ENCODE measurements at regions not wholly inside any gene's neighbourhood (a gene's known extent, or its start where the extent isn't known, plus 50 kb on each side); places are given as distances from the start of the nearest gene placed in this dataset.

- TF ChIP-seq CTCF (IDR thresholded peaks at IDR 0.05; ENCODE audit: low read length) (no peak), EZH2 (optimal IDR thresholded peaks at IDR 0.05; ENCODE audit: low read depth, low read length) (no peak), EZH2phosphoT487 (IDR thresholded peaks at IDR 0.05; ENCODE audit: low read length) (no peak)
Measured at GRCh38 chr5:15377573-15378340, 122.2 kb upstream of the FBXL7 start.

All from MM.1S (cell line).